RWPE1 (cell line): ENCODE measurements at regions not wholly inside any gene's neighbourhood (a gene's known extent, or its start where the extent isn't known, plus 50 kb on each side); places are given as distances from the start of the nearest gene placed in this dataset.

Source experiments
- CTCF ChIA-PET: fragments of 350-600 bp; sonication (Branson Sonifier 250); formaldehyde crosslinking; extraction: SDS; loops from one replicate; lab custom pipeline; 2021; lab: Yijun Ruan, JAX
- POLR2A ChIA-PET: fragments of 400-600 bp; formaldehyde crosslinking; extraction: SDS; loops from one replicate; lab custom pipeline; 2020; ENCODE audit warnings: antibody characterized with exemption; ENCODE audit not compliant: low non-redundant PET; lab: Yijun Ruan, JAX
- DNase-seq: peaks from one replicate; pipeline ENCODE4 v3.0.0; 2012; ENCODE audit warnings: low spot score
- H3K27ac ChIP-seq: fragments of 450-650 bp; 2 replicates; pipeline ENCODE4 v1.5.1; 2017
- TF ChIP-seq, protein P1 (sequence below): fragments of 450-650 bp; conservative IDR thresholded peaks from 2 replicates; pipeline ENCODE4 v1.5.1; 2017; ENCODE audit warnings: low read depth, mild to moderate bottlenecking

DNA sequence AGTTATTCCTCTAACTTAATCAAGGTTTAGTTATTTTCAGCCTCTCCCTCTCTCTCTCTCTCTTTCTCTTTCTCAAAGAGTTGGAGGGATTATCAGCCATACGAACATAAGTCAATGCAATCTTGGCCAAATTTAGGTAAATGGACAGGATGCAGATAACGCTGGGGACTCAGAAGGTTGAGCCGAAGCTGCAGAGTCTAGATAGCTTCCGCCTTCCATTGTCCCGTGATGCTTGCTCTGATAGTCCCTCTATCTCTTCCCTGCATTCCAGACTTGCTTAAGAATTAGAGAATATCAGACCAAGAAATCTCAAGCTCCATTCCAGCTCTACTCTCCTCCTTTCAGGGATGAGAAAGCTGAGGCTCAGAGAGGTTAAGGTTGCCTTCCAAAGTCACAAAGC, 502.8 kb upstream of the TNP1 start:
- no peak overlapping the region for H3K27ac ChIP-seq
- CTCF ChIA-PET = no interaction called here

DNA sequence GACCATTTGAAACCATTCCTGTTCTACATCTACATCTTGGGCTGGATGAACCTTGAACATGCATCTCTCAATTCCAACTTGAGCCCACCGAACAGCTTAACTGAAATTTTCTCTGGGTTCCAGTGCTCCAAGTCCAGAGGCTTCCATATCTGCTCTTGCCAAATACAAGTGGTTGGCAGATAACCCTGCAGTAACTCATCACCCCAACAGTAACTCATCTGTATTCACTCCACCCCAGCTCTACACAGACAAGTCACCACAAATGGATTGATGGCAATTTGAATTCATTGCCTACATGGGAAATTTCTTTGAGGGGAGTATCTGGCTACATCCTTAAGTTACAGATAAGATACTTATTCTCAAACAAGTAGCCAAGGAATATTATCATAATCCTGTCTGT, 502.4 kb upstream of the TNP1 start:
- ChIA-PET POLR2A (no interaction called here), CTCF (no interaction called here)
- no peak for DNase-seq
- no peak overlapping the region for H3K27ac ChIP-seq
- TF ChIP-seq, protein P1, sequence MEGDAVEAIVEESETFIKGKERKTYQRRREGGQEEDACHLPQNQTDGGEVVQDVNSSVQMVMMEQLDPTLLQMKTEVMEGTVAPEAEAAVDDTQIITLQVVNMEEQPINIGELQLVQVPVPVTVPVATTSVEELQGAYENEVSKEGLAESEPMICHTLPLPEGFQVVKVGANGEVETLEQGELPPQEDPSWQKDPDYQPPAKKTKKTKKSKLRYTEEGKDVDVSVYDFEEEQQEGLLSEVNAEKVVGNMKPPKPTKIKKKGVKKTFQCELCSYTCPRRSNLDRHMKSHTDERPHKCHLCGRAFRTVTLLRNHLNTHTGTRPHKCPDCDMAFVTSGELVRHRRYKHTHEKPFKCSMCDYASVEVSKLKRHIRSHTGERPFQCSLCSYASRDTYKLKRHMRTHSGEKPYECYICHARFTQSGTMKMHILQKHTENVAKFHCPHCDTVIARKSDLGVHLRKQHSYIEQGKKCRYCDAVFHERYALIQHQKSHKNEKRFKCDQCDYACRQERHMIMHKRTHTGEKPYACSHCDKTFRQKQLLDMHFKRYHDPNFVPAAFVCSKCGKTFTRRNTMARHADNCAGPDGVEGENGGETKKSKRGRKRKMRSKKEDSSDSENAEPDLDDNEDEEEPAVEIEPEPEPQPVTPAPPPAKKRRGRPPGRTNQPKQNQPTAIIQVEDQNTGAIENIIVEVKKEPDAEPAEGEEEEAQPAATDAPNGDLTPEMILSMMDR = no peak

More for the DNA sequence above, 502.8 kb upstream of the TNP1 start:
- POLR2A ChIA-PET = no interaction called here
- TF ChIP-seq, protein P1 = no peak
- no peak for DNase-seq

DNA sequence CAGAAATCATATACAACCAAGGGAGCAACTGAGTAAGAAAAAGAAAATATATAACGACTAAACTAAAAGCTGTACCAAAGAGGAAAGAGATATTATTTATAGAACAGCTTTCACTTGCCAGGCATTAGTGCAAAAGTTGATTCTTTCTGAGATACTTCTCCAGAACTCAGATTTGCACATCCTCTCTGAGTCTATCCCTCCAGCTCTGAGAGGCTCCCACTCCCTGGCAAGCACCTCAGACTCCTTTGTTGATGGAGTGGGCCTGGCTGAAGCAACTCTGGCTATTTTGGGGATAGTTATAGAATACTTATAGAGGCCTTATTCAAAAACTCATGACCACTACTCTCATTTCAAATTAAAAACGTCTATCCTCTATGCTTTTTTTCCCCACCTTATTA, 501.6 kb upstream of the TNP1 start:
- CTCF ChIA-PET = interaction anchor here (1.3 kb wide), 1 partner anchor 9 kb away, joined by 4 read pairs; no protein-coding TSS in a partner anchor
- peak overlapping the region; percentile 63 for H3K27ac ChIP-seq
- no peak for DNase-seq
- POLR2A ChIA-PET = no interaction called here
- TF ChIP-seq, protein P1 = no peak

GRCh38 chr2:217360781-217361482, 501.1 kb upstream of the TNP1 start:
- POLR2A ChIA-PET = no interaction called here
- H3K27ac ChIP-seq = peak overlapping the region; percentile 63
- TF ChIP-seq, protein P1 = no peak
- peak; percentile 83 for DNase-seq
- CTCF ChIA-PET = interaction anchor here (1.3 kb wide), 1 partner anchor 9 kb away, joined by 4 read pairs; no protein-coding TSS in a partner anchor

GRCh38 chr2:217360111-217360510, 500.2 kb upstream of the TNP1 start:
- CTCF ChIA-PET = no interaction called here
- no peak overlapping the region for H3K27ac ChIP-seq
- POLR2A ChIA-PET = no interaction called here
- no peak for DNase-seq
- TF ChIP-seq, protein P1 = no peak

DNA sequence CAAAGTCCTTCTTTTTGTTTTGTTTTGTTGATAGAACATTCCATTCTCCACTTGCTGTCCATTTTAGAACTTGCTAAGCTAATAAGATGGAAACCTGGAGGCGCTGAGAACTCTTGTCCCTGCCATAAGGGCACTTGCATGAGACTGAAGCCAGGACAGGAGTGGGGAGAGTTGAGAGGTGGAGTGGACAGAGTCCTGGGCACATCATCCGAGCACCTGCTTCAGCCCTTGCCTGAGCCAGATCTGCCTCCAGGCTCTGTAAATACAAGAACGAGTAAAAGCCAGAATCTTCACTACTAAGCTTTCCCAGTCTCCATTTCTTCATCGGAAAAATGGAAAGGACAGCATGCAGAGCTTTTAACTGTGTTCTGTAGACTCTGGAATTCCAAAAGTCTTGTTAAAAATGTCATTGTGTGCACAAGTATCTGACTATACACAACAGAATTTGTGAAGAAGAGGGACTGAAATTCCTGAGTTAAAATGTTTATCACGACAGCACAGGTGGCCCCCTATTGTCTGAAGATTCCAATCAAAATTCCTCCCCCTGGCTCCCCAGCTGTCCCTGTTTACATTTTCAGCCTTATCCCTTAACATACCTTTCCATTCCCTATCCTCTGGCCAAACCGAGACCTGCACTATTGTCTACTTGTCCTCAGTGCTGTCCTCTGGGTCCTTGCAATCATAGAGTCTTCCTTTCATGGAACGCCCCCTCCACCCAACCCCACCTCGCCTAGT, 498.2 kb upstream of the TNP1 start:
- no peak overlapping the region for H3K27ac ChIP-seq
- TF ChIP-seq, protein P1 = no peak
- ChIA-PET POLR2A (no interaction called here), CTCF (no interaction called here)
- DNase-seq = no peak
